PC-9 (cell line): ENCODE measurements at regions not wholly inside any gene's neighbourhood (a gene's known extent, or its start where the extent isn't known, plus 50 kb on each side); places are given as distances from the start of the nearest gene placed in this dataset.

Experiments used
- BruUV-seq: library from RNA; stranded (reverse); fragments of 400-500 nt; replicated peaks from 2 replicates; lab custom pipeline; 2021; lab: Mats Ljungman, UMichigan
- CTCF ChIA-PET: fragments of 300-600 bp; sonication (Branson Sonifier 250); formaldehyde crosslinking; loops from one replicate; lab custom pipeline; 2022; ENCODE audit warnings: antibody characterized with exemption; lab: Charles Lee
- POLR2A ChIA-PET: fragments of 300-600 bp; sonication (Branson Sonifier 250); formaldehyde crosslinking; loops from one replicate; lab custom pipeline; 2022; ENCODE audit warnings: antibody characterized with exemption; ENCODE audit not compliant: unreplicated experiment; lab: Charles Lee
- DNase-seq, 2 experiments: peaks; one replicate each; pipeline versions ENCODE4 v3.0.0 to v3.0.0-alpha.2; 2015 to 2022; ENCODE audit warnings: mixed read lengths in 1 of 2
- H2AFZ ChIP-seq: fragments of 200-600 bp; sonication (generic); 2 replicates; pipeline ENCODE4 v1.8.1; 2017; ENCODE audit warnings: antibody characterized with exemption
- H3F3A ChIP-seq: fragments of 200-600 bp; sonication (generic); 2 replicates; pipeline ENCODE4 v1.8.1; 2017; ENCODE audit warnings: antibody characterized with exemption, mild to moderate bottlenecking, low read depth; ENCODE audit not compliant: insufficient read depth
- H3K27ac ChIP-seq: fragments of 200-600 bp; sonication (generic); 2 replicates; pipeline ENCODE4 v1.6.1; 2016; ENCODE audit warnings: mixed run types
- H3K27me3 ChIP-seq: fragments of 200-600 bp; sonication (generic); 2 replicates; pipeline ENCODE4 v1.6.1; 2016; ENCODE audit warnings: low read depth, mixed run types; ENCODE audit not compliant: insufficient read depth
- H3K36me3 ChIP-seq: fragments of 200-600 bp; sonication (generic); 2 replicates; pipeline ENCODE4 v1.6.1; 2016; ENCODE audit warnings: low read depth, mixed run types
- H3K4me1 ChIP-seq: fragments of 200-600 bp; sonication (generic); replicated peaks from 2 replicates; pipeline ENCODE4 v1.6.1; 2016; ENCODE audit warnings: mixed run types; ENCODE audit not compliant: insufficient read depth
- H3K4me2 ChIP-seq: fragments of 200-600 bp; sonication (generic); 2 replicates; pipeline ENCODE4 v1.6.1; 2017; ENCODE audit warnings: mixed run types
- H3K4me3 ChIP-seq: fragments of 200-600 bp; sonication (generic); 2 replicates; pipeline ENCODE4 v1.6.1; 2016; ENCODE audit warnings: mixed run types
- H3K79me2 ChIP-seq: fragments of 200-600 bp; sonication (generic); 2 replicates; pipeline ENCODE4 v1.6.1; 2017; ENCODE audit warnings: low read depth, mixed run types
- H3K9me2 ChIP-seq: fragments of 200-600 bp; sonication (generic); 2 replicates; pipeline ENCODE4 v1.8.1; 2017; ENCODE audit warnings: mild to moderate bottlenecking; ENCODE audit not compliant: insufficient read depth
- H3K9me3 ChIP-seq: fragments of 200-600 bp; sonication (generic); 2 replicates; pipeline ENCODE4 v1.8.1; 2016; ENCODE audit warnings: low read depth; ENCODE audit not compliant: insufficient read depth
- H4K20me1 ChIP-seq: fragments of 200-600 bp; sonication (generic); 2 replicates; pipeline ENCODE4 v1.8.1; 2017; ENCODE audit not compliant: insufficient read depth
- CTCF ChIP-seq: fragments of 200-600 bp; sonication (generic); conservative IDR thresholded peaks from 2 replicates; pipeline ENCODE4 v1.6.1; 2017; ENCODE audit warnings: mixed run types, antibody characterized with exemption, mild to moderate bottlenecking, moderate library complexity
- EZH2 ChIP-seq: fragments of 200-600 bp; sonication (generic); IDR thresholded peaks from 2 replicates; pipeline ENCODE4 v1.8.0; 2017; ENCODE audit warnings: antibody characterized with exemption, low read depth
- intact Hi-C: fragments of 100-400 bp; cut with micrococcal nuclease; formaldehyde crosslinking; loops from one replicate; pipeline ENCODE4 v1.10.0; 2022; ENCODE audit not compliant: unreplicated experiment

- H3K4me3 ChIP-seq = no peak overlapping the region
- H2AFZ ChIP-seq = no peak overlapping the region
- POLR2A ChIA-PET = no interaction called here
- H3F3A ChIP-seq = no peaks in the 10 kb centered on the region
- no peaks in the 10 kb centered on the region for H3K4me1 ChIP-seq
- BruUV-seq = no TSS peak
- intact Hi-C loops = no loop called here
- no peaks in the 10 kb centered on the region for H4K20me1 ChIP-seq
- no peaks in the 10 kb centered on the region for H3K9me3 ChIP-seq
- no peak for TF ChIP-seq EZH2
- TF ChIP-seq CTCF = no peak
- no peaks in the 10 kb centered on the region for H3K27me3 ChIP-seq
- H3K79me2 ChIP-seq = no peaks in the 10 kb centered on the region
- no peaks in the 10 kb centered on the region for H3K36me3 ChIP-seq
- H3K27ac ChIP-seq = no peak overlapping the region
- H3K9me2 ChIP-seq = no peaks in the 10 kb centered on the region
- no peak for DNase-seq
- H3K4me2 ChIP-seq = no peak overlapping the region
- CTCF ChIA-PET = no interaction called here
Observed at GRCh38 chr21:25199944-25200343, 407.3 kb downstream of the MRPL39 start.

GRCh38 chr21:25191141-25191540 is 416.1 kb downstream of the MRPL39 start:
- H3F3A ChIP-seq = no peaks in the 10 kb centered on the region
- TF ChIP-seq EZH2 (no peak), CTCF (no peak)
- no peaks in the 10 kb centered on the region for H3K4me1 ChIP-seq
- H3K9me2 ChIP-seq = no peaks in the 10 kb centered on the region
- H3K27me3 ChIP-seq = no peaks in the 10 kb centered on the region
- H3K79me2 ChIP-seq = no peaks in the 10 kb centered on the region
- no peak overlapping the region for H3K4me2 ChIP-seq
- intact Hi-C loops = no loop called here
- H3K9me3 ChIP-seq = no peaks in the 10 kb centered on the region
- BruUV-seq = no TSS peak
- no peaks in the 10 kb centered on the region for H4K20me1 ChIP-seq
- POLR2A ChIA-PET = no interaction called here
- CTCF ChIA-PET = no interaction called here
- no peaks in the 10 kb centered on the region for H3K36me3 ChIP-seq
- H2AFZ ChIP-seq = no peak overlapping the region
- DNase-seq = no peak
- H3K4me3 ChIP-seq = no peak overlapping the region
- H3K27ac ChIP-seq = no peak overlapping the region

- Histone ChIP-seq H3K4me3 (no peak overlapping the region), H3K4me1 (no peaks in the 10 kb centered on the region), H3F3A (no peaks in the 10 kb centered on the region), H3K4me2 (no peak overlapping the region), H3K9me2 (no peaks in the 10 kb centered on the region), H3K9me3 (no peaks in the 10 kb centered on the region), H4K20me1 (no peaks in the 10 kb centered on the region), H3K27me3 (no peaks in the 10 kb centered on the region), H2AFZ (no peak overlapping the region), H3K79me2 (no peaks in the 10 kb centered on the region), H3K27ac (no peak overlapping the region), H3K36me3 (no peaks in the 10 kb centered on the region)
- TF ChIP-seq CTCF (no peak), EZH2 (no peak)
- ChIA-PET POLR2A (no interaction called here), CTCF (no interaction called here)
- no TSS peak for BruUV-seq
- intact Hi-C loops = no loop called here
- no peak for DNase-seq
Observed at GRCh38 chr21:25189497-25189896, 417.8 kb downstream of the MRPL39 start.
